ENCODE measurements at regions not wholly inside any gene's neighbourhood (a gene's known extent, or its start where the extent isn't known, plus 50 kb on each side); places are given as distances from the start of the nearest gene placed in this dataset.

- TF ChIP-seq POLR2AphosphoS5 (IDR thresholded peaks at IDR 0.05), result no peak
- TF ChIP-seq POLR2A (IDR thresholded peaks at IDR 0.05), result no peak
- TF ChIP-seq CTCF (IDR thresholded peaks at IDR 0.05), result no peak
- no peak for TF ChIP-seq EP300 (IDR thresholded peaks at IDR 0.05)
- H3K4me3 ChIP-seq, result no peak overlapping the region
- 72 to 75% (median 75%) methylated on average over 4 of the region's 4 CpGs for WGBS, 5 donors
- intact Hi-C loops (cut with DNase I; ENCODE audit: low total_unique reads), result no loop called here
- no peak for DNase-seq
- H3K27ac ChIP-seq, result no peak overlapping the region
- peaks cover 0 to 16% (median 7%) of the 10 kb centered on the region in 4 donors for H3K4me1 ChIP-seq
- H3K36me3 ChIP-seq, result no peaks in the 10 kb centered on the region
- H3K27me3 ChIP-seq, result no peaks in the 10 kb centered on the region
- H3K9me3 ChIP-seq, result no peaks in the 10 kb centered on the region
Measured at GRCh38 chr3:5309171-5309570, 121.7 kb downstream of the EDEM1 start.

GRCh38 chr3:5309602-5310001, 122.1 kb downstream of the EDEM1 start:
- no peak for DNase-seq

GRCh38 chr3:5310509-5310908, 123.0 kb downstream of the EDEM1 start:
- H3K36me3 ChIP-seq, result no peaks in the 10 kb centered on the region
- no peaks in the 10 kb centered on the region for H3K27me3 ChIP-seq
- no peaks in the 10 kb centered on the region for H3K9me3 ChIP-seq
- TF ChIP-seq POLR2AphosphoS5 (IDR thresholded peaks at IDR 0.05), result no peak
- no peak for TF ChIP-seq POLR2A (IDR thresholded peaks at IDR 0.05)
- H3K4me1 ChIP-seq, result peaks cover 0 to 7% (median under 1%) of the 10 kb centered on the region in 4 donors
- no peak for DNase-seq
- intact Hi-C loops (cut with DNase I; ENCODE audit: low total_unique reads), result no loop called here
- WGBS, 5 donors, result 93 to 99% (median 96%) methylated on average over 5 of the region's 5 CpGs
- H3K4me3 ChIP-seq, result no peak overlapping the region
- H3K27ac ChIP-seq, result no peak overlapping the region

More at GRCh38 chr3:5309602-5310001, 122.1 kb downstream of the EDEM1 start:
- WGBS, 5 donors, result 29 to 45% (median 36%) methylated on average over 3 of the region's 3 CpGs
- Histone ChIP-seq H3K27me3 (no peaks in the 10 kb centered on the region), H3K4me3 (no peak overlapping the region), H3K27ac (no peak overlapping the region), H3K9me3 (no peaks in the 10 kb centered on the region), H3K4me1 (peaks cover 0 to 16% (median 5%) of the 10 kb centered on the region in 4 donors), H3K36me3 (no peaks in the 10 kb centered on the region)
- intact Hi-C loops (cut with DNase I; ENCODE audit: low total_unique reads), result no loop called here
- TF ChIP-seq CTCF (IDR thresholded peaks at IDR 0.05) (no peak), POLR2A (IDR thresholded peaks at IDR 0.05) (no peak), POLR2AphosphoS5 (IDR thresholded peaks at IDR 0.05) (no peak), EP300 (IDR thresholded peaks at IDR 0.05) (no peak)

- no peak for DNase-seq
- Histone ChIP-seq H3K4me3 (no peak overlapping the region), H3K36me3 (no peaks in the 10 kb centered on the region), H3K27ac (no peak overlapping the region), H3K27me3 (no peaks in the 10 kb centered on the region), H3K9me3 (no peaks in the 10 kb centered on the region), H3K4me1 (peaks cover 0 to 7% (median 0%) of the 10 kb centered on the region in 4 donors)
- intact Hi-C loops (cut with DNase I; ENCODE audit: low total_unique reads), result no loop called here
- TF ChIP-seq POLR2A (IDR thresholded peaks at IDR 0.05) (no peak), CTCF (IDR thresholded peaks at IDR 0.05) (no peak), EP300 (IDR thresholded peaks at IDR 0.05) (no peak), POLR2AphosphoS5 (IDR thresholded peaks at IDR 0.05) (no peak)
- WGBS, 5 donors, result 75 to 85% (median 84%) methylated on average over 3 of the region's 3 CpGs
Measured at GRCh38 chr3:5312290-5312689, 124.8 kb downstream of the EDEM1 start.

- Histone ChIP-seq H3K36me3 (no peaks in the 10 kb centered on the region), H3K9me3 (no peaks in the 10 kb centered on the region), H3K27ac (no peak overlapping the region), H3K27me3 (no peaks in the 10 kb centered on the region), H3K4me1 (peaks cover 0 to 7% (median 0%) of the 10 kb centered on the region in 4 donors), H3K4me3 (no peak overlapping the region)
- WGBS, 5 donors, result 67 to 86% (median 78%) methylated on average over 1 of the region's 1 CpG
- no peak for TF ChIP-seq POLR2A (IDR thresholded peaks at IDR 0.05)
- no peak for TF ChIP-seq EP300 (IDR thresholded peaks at IDR 0.05)
- no peak for TF ChIP-seq CTCF (IDR thresholded peaks at IDR 0.05)
- TF ChIP-seq POLR2AphosphoS5 (IDR thresholded peaks at IDR 0.05), result no peak
- intact Hi-C loops (cut with DNase I; ENCODE audit: low total_unique reads), result no loop called here
- DNase-seq, result no peak
Measured at GRCh38 chr3:5314897-5315296, 127.4 kb downstream of the EDEM1 start.

Measured in stomach (tissue), 8 donors.